Lower leg skin (tissue), 3 donors: ENCODE measurements at regions not wholly inside any gene's neighbourhood (a gene's known extent, or its start where the extent isn't known, plus 50 kb on each side); places are given as distances from the start of the nearest gene placed in this dataset.
"Not testable (repeated sequence)": the region's sequence is repeated elsewhere in the genome, so short reads cannot be mapped to it uniquely, and the experiment has no call there.

ENCODE experiments used
- CTCF ChIP-seq, 3 donors: fragments of 450-650 bp; IDR thresholded peaks; one replicate each; pipeline ENCODE4 v1.5.1; 2016; ENCODE audit warnings: antibody characterized with exemption in 3 of 3, mild to moderate bottlenecking in 3 of 3, moderate library complexity in 2 of 3
- POLR2A ChIP-seq, 2 donors: fragments of 450-650 bp; IDR thresholded peaks; one replicate each; pipeline ENCODE4 v1.6.1; 2016 to 2017; ENCODE audit warnings: antibody characterized with exemption in 2 of 2, mild to moderate bottlenecking in 1 of 2, moderate library complexity in 1 of 2

GRCh38 chr2:47697681-47698435 lies 85.1 kb upstream of the MSH6 start:
- TF ChIP-seq POLR2A, CTCF (IDR thresholded peaks at IDR 0.05): not testable (repeated sequence)
